GM21528 (cell line): ENCODE measurements at regions not wholly inside any gene's neighbourhood (a gene's known extent, or its start where the extent isn't known, plus 50 kb on each side); places are given as distances from the start of the nearest gene placed in this dataset.
"Not testable (repeated sequence)": the region's sequence is repeated elsewhere in the genome, so short reads cannot be mapped to it uniquely, and the experiment has no call there.

Experiments
- ATAC-seq: cut with Tn5 transposase; IDR thresholded peaks from one replicate; pipeline ENCODE4 v1.9.1; 2021; ENCODE audit warnings: mild to moderate bottlenecking, moderate library complexity; ENCODE audit not compliant: unreplicated experiment, low FRiP score

DNA sequence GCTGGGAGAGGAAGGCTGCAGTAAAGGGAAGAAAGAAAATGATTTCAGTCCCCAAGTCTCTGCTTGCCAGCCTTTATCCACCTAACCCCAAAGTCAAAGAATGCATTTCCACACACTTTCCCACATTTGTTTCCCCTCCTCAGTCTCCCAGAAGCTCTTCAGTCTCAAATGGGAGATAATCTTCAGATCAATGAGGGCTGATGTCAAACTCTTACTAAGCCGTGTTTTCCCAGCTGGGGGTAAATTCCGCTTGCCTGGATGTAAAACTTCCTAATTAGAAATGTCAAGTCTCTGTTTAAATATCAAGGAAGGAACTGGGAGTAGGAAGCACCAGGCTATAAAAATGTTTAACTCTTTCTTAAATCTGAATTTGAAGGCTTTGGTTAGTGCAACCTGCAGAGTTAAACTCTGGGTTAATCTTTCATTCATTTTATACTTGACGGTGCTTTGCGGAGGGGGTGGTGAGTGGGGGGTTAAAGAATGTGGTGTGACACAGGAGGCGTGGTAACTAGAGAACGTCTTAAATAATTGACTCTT, 601.4 kb upstream of the ACTRT1 start:
- ATAC-seq = no peak

- no peak for ATAC-seq
Measured at GRCh38 chrX:128650326-128650725, 598.1 kb upstream of the ACTRT1 start.

DNA sequence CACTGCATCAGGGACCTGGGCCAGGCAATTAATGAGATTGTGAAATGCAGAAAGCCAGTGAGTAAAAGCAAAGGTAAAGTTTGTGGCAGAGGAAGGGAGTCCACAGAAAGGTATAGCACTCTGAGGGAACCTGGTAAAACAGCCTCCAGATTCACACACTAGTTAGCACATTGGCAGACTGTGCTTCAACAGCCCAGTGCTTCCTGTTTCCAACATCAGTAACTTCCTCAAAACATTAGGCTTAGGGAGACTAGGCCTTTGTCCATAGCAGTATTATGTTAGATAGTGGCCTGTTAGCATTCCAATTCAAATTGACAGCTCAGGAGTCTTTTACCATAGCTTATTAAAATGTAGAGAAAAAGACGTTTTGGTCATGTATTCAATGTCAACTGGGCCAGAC, 582.6 kb upstream of the ACTRT1 start:
- ATAC-seq = no peak

DNA sequence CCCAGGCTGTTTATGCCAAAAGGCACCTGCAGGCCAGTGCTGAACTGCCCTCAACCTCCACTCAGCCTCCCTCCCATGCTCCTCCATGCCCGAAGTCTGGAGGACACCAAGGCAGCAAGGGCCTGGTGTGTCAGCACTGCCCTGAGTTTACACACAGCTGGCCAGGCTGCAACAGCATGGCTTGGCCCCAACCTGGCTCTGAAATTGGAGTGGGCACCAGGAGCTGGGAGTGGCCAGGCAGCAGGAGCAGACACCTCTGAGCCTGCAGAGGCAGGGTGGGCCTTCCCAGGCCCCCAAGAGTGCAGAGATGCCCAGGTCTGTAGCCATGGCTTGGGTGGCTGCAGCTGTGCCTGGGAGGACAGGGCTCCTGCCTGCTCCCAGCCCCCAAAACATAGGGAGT, 571.2 kb upstream of the ACTRT1 start:
- no peak for ATAC-seq

GRCh38 chrX:128622296-128622695, 570.1 kb upstream of the ACTRT1 start:
- no peak for ATAC-seq

GRCh38 chrX:128619490-128619889, 567.3 kb upstream of the ACTRT1 start:
- ATAC-seq = no peak

DNA sequence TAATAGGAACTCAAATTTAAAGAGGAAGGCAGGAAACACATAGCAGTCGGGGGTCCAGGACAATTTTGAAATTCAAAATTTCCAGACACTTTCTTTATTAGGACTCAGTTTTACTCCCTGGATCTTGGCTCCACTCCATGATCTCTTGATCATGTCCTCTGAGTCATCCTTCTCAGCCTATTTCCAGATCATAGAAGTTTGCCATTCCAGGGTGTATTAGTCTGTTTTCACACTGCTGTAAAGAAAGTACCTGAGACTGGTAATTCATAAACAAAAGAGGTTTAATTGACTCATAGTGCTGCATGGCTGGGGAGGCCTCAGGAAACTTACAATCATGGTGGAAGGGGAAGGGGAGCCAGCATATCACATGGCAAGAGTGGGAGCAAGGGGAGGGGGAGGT, 564.7 kb upstream of the ACTRT1 start:
- no peak for ATAC-seq

- not testable (repeated sequence) for ATAC-seq
Measured at GRCh38 chrX:128606817-128607216, 554.6 kb upstream of the ACTRT1 start.

DNA sequence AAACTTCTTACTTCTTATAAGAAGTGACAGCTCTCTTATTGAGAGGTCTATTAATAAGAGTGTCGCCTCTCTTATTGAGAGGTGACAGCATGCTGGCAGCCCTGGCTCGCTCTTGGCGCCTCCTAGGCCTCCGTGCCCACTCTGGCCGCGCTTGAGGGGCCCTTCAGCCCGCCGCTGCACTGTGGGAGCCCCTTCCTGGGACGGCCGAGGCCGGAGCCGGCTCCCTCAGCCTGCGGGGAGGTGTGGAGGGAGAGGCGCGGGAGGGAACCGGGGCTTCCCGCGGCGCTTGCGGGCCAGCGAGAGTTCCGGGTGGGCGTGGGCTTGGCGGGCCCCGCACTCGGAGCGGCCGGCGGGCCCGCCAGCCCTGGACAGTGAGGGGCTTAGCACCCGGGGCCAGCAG, 554.2 kb upstream of the ACTRT1 start:
- not testable (repeated sequence) for ATAC-seq

- ATAC-seq = no peak
Measured at GRCh38 chrX:128601706-128602105, 549.5 kb upstream of the ACTRT1 start.

DNA sequence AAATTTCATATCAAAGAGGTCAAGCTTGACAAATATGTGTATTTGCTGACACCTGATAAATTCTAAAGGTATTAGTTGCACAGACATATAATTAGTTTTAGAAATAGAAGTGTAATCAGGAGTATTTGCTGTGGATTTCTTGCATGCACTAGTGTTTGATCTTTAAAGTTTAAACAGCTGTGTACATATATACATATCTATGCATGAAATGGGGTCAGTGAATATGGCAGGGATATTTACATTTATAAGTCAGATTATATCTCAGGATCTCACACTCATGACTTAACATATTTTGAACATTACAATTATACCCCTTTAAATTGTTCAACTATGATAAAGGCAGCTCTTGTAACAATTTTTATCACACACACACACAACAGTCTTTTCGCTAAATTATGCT, 547.4 kb upstream of the ACTRT1 start:
- ATAC-seq = no peak

DNA sequence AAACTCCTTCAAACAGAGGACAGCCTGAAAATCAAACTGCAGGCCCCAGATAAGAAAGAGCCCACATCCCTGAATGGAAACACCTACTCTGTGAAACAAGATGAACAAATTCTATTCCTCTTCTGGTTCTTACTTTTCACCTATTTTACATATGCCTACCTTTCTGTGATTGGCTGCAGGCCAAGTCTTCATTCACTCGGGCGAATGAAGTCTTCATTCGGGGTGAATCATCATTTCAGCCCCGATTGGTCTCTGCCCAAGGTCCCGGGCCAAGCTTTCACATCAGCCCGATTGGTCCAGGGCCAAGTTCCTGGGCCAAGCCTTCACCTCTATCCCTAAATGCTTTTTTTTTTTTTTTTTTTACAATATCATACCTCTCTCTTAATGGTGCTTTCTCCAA, 529.8 kb upstream of the ACTRT1 start:
- no peak for ATAC-seq

DNA sequence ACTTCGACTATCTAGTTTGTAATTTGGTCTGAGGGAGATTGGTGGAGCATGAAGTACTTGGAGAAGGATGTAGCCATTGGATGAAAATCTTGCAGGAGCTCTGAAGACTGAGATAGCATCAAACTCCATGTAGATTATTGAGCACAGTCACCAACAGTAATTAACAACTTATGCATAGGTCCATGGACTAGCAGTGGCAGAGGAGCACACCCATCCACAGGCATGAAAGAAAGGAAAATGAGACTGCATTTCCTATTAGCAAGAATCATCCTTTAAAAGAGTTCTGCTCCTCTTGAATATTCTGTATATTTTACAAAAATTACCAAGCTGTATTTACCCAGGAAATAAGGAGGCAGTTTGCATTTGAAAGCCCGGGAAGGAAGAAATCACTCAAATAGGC, 529.4 kb upstream of the ACTRT1 start:
- ATAC-seq = no peak

DNA sequence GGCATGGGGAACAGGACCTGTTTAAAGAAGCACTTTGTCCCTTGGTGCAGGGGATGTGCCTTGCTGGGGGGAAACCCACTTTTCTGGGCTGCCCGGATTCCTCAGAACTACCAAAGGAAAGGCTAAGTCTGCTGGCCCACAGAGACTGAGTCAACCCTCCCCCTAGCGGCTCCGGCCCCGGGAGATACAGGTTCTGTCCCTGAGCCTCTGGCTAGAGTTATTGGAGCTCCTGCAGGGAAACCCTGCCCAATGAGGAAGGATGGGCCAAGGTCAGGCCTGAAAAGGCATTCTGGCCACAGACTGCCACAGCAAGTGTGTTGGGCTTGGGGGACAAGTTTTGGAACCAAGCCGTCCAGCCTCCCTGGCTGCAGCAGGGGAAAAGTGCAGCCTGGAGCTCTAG, 490.9 kb upstream of the ACTRT1 start:
- no peak for ATAC-seq

GRCh38 chrX:128518508-128518907, 466.3 kb upstream of the ACTRT1 start:
- no peak for ATAC-seq

GRCh38 chrX:128517691-128518090, 465.5 kb upstream of the ACTRT1 start:
- no peak for ATAC-seq

DNA sequence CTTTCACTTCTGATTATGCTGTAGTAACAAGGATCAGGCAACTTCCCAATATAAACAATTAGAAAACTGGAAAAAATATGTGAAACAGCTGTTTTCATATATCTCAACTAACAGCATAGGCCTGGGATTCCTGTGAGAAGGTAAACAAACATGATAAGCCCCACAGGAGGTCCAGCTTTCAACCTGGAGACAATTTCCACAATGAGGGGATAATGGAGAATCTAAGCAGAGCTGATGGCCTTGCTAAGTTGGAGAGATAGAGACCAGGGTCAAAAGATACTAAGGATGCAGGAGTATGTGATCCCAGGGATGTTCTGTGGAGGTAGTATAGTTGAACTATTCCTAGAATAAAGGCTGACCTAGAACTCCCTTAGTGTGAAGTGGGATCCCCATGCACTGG, 452.3 kb upstream of the ACTRT1 start:
- no peak for ATAC-seq

DNA sequence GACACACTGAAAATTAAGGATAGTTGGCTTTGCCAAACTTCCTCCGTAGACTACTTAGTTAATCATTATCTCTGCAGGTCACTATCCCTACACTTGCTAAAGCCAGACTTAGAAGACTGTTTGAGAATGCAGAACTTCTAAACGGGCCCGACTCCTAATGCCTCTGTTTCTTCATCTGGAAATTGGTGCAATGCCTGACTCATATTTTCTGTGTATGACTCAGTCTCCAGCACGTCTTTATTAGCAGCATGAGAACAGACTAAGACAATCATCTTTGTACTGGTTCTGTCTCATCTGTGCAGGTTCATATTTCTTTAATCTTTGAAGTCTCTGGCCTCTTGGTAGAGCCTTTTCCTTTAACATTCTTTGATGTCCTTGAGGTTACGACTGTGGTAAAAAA, 411.9 kb upstream of the ACTRT1 start:
- ATAC-seq = no peak

GRCh38 chrX:128460835-128461234, 408.6 kb upstream of the ACTRT1 start:
- ATAC-seq = no peak

DNA sequence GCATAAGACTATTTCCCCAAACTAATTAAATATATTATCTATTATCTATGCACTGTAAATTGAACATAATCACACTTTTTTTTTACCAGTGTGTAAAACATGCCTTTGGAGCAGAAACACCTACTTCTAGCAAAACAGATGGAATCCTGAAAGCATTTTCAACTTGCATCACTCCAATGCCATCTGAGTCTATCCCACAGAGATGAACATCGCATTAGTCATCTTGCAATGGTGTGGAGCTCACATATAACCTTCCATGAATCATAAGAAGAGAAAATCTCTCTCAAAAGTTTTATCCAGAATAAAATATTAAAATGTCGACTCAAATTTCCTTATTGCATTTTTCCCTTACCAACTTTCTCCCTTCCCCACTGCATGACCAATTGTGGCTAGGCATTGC, 406.7 kb upstream of the ACTRT1 start:
- no peak for ATAC-seq

GRCh38 chrX:128457674-128458073, 405.5 kb upstream of the ACTRT1 start:
- ATAC-seq = no peak

- ATAC-seq = no peak
Measured at GRCh38 chrX:128439159-128439558, 387.0 kb upstream of the ACTRT1 start.

DNA sequence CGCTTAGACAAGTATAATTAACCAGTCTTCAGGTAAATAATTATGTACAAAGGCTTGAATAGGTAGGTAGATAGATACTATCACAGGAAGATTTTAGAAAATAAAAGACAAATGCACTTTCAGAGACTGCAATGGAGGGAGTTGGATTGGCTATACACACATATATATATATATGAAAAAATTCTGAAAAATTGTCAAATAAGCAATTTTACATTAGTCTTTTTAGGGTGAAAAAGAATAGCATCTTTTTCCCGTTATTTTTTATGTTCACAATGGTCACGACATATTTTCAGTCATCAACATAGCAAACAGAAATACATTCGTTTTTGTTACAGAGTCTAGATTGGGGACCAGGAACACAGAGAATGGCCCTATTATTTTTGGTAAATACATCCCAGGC, 385.9 kb upstream of the ACTRT1 start:
- ATAC-seq = no peak
